ENCODE measurements at regions not wholly inside any gene's neighbourhood (a gene's known extent, or its start where the extent isn't known, plus 50 kb on each side); places are given as distances from the start of the nearest gene placed in this dataset.
A peak's percentile ranks its signal among the peaks of the same experiment; 100 is the strongest.

DNA sequence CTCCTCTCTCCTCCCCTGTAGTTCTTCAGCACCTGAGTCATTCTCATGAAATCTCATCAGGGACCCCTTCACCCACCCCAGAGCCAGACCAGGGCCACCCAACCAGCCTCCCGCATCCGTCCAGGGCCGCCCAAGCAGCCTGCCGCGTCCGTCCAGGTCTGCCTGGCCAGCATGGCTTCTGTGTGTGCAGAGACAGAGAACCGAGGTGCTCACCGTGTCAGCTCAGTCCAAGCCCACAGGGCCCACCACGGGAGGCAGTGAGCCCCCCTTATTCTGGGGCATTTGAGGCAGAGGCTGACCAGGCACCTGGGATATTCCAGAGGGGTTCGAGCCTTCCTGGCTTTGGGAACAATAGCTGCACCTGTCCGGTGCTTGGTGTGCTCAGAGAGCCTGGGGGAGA is 1117.3 kb downstream of the BRD1 start:
- ATAC-seq (no peak), DNase-seq (peak in 2 of 4 donors; percentile 23 to 61)
- Histone ChIP-seq H3K4me1 (no peaks in the 10 kb centered on the region), H3K9me3 (peaks cover 0 to 2% of the 10 kb centered on the region in 2 donors), H3K27ac (no peak overlapping the region), H3K36me3 (no peaks in the 10 kb centered on the region), H3K4me3 (no peak overlapping the region), H3K27me3 (no peaks in the 10 kb centered on the region)
- TF ChIP-seq, protein P1, sequence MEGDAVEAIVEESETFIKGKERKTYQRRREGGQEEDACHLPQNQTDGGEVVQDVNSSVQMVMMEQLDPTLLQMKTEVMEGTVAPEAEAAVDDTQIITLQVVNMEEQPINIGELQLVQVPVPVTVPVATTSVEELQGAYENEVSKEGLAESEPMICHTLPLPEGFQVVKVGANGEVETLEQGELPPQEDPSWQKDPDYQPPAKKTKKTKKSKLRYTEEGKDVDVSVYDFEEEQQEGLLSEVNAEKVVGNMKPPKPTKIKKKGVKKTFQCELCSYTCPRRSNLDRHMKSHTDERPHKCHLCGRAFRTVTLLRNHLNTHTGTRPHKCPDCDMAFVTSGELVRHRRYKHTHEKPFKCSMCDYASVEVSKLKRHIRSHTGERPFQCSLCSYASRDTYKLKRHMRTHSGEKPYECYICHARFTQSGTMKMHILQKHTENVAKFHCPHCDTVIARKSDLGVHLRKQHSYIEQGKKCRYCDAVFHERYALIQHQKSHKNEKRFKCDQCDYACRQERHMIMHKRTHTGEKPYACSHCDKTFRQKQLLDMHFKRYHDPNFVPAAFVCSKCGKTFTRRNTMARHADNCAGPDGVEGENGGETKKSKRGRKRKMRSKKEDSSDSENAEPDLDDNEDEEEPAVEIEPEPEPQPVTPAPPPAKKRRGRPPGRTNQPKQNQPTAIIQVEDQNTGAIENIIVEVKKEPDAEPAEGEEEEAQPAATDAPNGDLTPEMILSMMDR (IDR thresholded peaks at IDR 0.05), result no peak
- intact Hi-C loops (cut with DNase I), result no loop called here

DNA sequence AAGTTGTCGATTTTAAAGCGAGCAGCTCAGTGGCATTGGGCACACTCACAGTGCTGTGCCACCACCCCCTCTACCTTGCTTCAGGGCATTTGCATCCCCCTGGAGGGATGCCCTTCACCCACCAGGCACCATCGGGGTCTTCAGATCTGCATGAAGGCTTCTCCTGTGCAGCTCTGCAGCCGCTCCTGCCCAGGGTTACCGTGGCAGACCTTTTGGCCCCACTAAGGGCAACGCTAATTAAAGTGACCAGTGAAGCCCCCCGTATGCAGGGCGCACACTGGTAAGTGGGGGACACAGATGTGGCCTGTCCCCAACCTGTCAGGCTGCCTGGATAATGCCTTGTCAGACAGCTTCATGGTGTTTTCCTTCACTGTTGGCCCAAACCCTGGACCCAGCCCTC is 1117.7 kb downstream of the BRD1 start:
- peaks cover 0 to under 1% of the 10 kb centered on the region in 2 donors for H3K9me3 ChIP-seq
- DNase-seq (peak in 2 of 4 donors; percentile 14 to 49), ATAC-seq (no peak)
- no peak overlapping the region for H3K27ac ChIP-seq
- H3K36me3 ChIP-seq, result no peaks in the 10 kb centered on the region
- TF ChIP-seq, protein P1 (IDR thresholded peaks at IDR 0.05), result no peak
- H3K27me3 ChIP-seq, result no peaks in the 10 kb centered on the region
- H3K4me3 ChIP-seq, result no peak overlapping the region
- no peaks in the 10 kb centered on the region for H3K4me1 ChIP-seq
- intact Hi-C loops (cut with DNase I), result no loop called here

DNA sequence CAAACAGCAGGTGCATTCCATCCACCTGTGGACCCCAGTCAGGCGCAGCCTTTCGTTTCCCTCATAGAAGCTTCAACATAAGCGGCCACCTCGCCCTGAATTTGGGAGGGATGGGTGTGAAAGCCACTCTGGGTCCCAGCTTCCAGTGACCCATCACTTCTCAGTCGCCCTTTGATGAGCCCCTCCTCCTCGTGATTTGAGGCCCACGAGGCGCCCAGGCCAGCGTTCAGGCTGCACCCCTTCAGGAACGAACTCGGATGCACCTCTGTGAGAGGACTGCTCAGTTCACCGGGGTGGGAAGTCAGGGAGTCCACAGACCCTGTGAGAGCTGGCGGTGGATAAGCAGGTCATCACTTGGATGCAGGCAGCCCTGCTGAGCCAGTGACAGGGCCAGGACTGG is 1118.2 kb downstream of the BRD1 start:
- DNase-seq (peak in 2 of 4 donors; percentile 15 to 35), ATAC-seq (no peak)
- Histone ChIP-seq H3K4me1 (no peaks in the 10 kb centered on the region), H3K27me3 (no peaks in the 10 kb centered on the region), H3K9me3 (no peaks in the 10 kb centered on the region), H3K27ac (no peak overlapping the region), H3K36me3 (no peaks in the 10 kb centered on the region), H3K4me3 (no peak overlapping the region)
- TF ChIP-seq, protein P1 (IDR thresholded peaks at IDR 0.05), result no peak
- intact Hi-C loops (cut with DNase I), result no loop called here

DNA sequence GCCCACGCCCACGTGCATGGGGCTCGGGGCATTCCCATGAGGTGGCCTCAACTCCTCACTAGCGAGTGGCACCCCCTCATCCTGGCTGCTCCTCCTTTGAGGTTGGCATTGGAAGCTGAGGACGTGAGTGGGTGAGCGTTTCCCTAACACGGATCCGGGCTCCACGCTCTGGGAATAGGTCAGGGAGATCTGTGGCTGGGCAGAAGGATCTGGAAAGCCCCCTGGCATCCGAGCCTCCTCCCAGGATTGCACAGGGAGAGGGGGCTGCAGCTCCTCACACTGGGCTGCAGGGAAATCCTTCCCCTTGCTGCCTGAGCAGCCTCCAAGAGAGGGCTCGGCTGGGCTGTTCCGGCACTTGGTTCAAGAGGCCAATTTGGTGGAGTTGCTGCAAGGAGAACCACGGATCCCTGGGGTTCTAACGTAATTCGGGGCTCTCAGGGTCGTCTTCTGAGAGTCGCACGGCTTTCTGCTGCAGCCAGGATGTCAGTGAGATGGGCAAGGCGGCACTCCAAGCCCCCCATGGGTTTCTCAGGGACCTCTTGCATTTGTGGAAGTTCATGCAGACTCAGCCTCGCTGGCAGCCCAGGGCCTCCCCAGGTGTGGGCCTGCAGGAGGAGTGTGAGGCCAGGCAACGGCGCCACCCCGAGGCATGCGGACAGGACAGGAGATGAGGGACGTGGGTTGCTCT is 1119.0 kb downstream of the BRD1 start:
- Histone ChIP-seq H3K9me3 (no peaks in the 10 kb centered on the region), H3K4me3 (no peak overlapping the region), H3K36me3 (no peaks in the 10 kb centered on the region), H3K27me3 (no peaks in the 10 kb centered on the region), H3K27ac (no peak overlapping the region), H3K4me1 (no peaks in the 10 kb centered on the region)
- peak in 2 of 4 donors; percentile 10 to 70 for DNase-seq
- TF ChIP-seq, protein P1 (IDR thresholded peaks at IDR 0.05), result no peak
- intact Hi-C loops (cut with DNase I), result no loop called here
- ATAC-seq, result no peak

DNA sequence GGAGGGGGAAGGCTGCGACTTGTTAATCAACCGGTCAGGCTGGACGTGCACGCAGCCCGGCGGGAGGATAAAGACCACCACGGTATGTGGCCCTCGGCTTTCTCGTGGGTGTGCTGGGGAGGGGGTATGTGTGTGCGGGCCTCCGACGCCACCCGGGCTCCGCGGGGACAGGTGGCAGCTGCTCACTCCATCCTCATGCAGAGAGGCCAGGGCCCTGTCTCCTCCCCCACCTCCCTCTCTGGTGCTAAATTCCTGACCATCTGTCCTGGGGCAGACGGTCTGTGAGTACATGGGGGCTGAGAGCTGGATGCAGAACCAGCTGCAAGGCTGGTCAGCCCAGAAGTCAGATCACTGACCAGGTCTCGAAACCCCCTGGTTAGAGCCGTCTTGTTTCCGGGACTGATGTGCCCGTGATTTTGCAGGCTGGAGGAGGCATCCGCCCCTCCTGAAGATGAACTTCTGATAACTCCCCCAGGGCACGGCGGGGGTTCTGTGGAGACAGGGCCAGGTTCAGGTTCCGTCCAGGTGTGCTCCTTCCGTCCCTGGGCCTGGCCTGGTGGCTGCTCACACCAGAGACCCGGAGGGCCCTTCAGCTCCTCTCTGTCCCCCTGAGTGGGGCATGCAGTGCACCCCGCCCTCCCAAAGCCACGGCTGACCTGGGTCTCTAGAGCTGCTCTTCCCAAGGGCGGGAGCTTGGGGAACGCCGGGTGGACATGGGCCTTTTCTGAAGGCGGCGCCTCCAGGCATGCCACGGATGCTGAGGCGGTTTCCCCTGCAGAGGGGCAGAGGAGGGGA is 1119.7 kb downstream of the BRD1 start:
- Histone ChIP-seq H3K27me3 (no peaks in the 10 kb centered on the region), H3K4me1 (no peaks in the 10 kb centered on the region), H3K4me3 (no peak overlapping the region), H3K9me3 (no peaks in the 10 kb centered on the region), H3K27ac (no peak overlapping the region), H3K36me3 (no peaks in the 10 kb centered on the region)
- ATAC-seq, result no peak
- DNase-seq, result peak in 2 of 4 donors; percentile 10 to 68
- intact Hi-C loops (cut with DNase I), result no loop called here
- TF ChIP-seq, protein P1 (IDR thresholded peaks at IDR 0.05), result no peak

Data from left lung (tissue), 4 donors.